GM19043 (cell line): ENCODE measurements at regions not wholly inside any gene's neighbourhood (a gene's known extent, or its start where the extent isn't known, plus 50 kb on each side); places are given as distances from the start of the nearest gene placed in this dataset.

ENCODE experiments used
- ATAC-seq: cut with Tn5 transposase; IDR thresholded peaks from one replicate; pipeline ENCODE4 v1.9.1; 2021; ENCODE audit warnings: low read depth; ENCODE audit not compliant: unreplicated experiment

DNA sequence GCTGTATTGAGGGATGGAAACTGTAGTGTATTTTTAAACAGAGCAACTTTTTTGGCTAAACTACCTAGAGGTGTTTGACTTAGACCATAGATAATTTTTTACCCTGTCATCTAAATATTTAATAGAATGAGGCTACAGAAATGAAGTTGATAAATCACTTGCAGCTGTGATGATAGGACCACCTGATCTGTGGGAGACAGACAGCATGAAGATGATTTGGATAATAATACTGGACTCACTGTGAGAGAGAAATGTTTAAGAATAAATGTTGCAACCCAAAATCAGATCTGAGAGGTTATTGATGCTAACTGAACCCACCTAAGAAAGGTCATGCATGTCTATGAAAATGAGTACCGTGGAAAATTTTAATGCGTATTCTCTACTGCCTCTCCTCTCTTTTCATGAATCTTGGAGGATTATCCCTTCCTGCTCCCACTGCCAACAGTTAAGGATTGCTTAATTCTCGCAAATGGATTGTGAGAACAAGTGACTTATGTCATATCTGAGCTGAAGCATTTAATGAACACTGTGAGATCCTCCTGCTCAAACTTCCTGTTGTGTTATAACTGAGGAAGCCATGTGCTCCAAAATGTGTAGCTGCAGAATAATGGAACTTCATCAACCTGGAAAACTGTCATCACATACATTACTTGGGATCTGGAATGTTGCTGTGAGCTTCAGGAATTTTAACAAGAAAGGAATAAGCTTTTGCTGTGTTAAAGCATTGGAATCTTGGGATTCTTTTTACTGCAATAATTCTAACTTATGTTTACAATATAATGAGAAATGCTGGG is 617.9 kb upstream of the CDH18 start:
- ATAC-seq = no peak

DNA sequence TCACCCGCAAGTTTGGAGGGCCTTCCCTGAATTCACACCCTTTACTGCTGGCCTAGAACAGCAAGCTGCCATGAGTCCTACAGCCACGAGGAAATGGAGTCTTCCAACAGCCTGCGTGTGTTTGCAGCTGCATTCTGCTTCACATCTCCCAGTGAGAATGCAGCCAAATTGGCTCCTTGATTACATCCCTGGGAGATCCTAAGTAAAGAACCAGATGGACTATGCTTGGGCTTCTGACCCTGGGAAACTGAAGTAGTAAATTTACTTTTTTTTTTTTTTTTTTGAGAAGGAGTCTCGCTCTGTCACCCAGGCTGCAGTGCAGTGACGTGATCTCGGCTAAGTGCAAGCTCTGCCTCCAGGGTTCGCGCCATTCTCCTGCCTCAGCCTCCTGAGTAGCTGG is 617.0 kb upstream of the CDH18 start:
- ATAC-seq = no peak

DNA sequence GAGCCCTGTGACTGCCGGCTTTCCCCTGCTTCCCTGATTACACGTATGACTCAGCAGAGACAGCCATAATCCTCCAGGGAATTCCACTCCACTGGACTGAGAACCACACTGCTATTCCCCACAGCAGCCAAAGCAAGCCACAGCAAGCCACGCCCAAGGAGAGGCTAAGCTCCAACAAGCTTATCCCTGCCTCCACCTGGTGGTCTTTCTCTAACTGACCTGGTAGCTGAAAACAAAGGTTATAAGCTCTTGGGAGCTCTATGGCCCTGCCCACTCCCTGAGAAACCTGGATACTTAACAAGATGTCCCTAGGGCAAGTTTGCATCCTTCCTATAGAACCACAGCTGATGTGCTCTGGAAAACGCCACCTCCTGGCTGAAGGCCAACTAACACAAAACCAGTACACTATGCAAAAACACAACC is 613.7 kb upstream of the CDH18 start:
- ATAC-seq = no peak

DNA sequence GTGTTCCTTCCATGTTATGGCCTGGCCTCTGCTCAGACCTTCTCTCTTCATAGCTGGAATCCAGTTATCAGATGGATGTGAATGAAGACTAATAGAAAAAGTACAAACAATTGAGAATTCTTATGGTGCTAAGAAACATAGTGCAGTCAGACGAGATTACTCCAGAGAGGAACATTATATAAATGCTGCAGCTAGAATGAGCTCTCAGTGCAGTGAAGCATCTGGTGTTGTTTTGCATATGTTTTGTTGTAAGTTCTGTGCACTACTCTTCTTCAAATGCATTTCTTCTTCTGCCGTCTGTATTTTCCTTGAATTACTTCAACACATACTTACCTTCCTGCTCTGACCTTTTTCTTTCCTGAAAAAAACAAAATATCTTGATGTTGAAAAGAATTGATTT is 602.4 kb upstream of the CDH18 start:
- no peak for ATAC-seq

DNA sequence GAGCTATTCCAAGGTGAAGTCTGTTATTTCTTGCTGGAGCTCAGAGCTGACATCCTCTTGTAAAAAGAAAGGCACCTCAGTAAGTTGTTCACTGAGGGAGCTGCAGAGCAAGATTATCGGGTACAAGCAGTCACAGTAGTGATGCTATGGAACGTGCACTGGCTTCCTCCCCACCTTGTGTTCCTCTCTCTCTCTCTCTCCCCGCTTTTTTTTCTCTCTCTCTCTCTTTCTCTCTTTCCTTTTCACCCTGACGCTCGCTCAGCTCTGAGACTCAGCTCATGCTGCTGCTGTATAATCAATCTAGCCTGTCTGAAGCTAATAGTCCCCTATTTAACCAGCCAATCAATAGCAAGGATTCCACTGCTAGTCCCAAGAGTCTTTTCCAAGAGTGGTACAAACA is 587.6 kb upstream of the CDH18 start:
- no peak for ATAC-seq

DNA sequence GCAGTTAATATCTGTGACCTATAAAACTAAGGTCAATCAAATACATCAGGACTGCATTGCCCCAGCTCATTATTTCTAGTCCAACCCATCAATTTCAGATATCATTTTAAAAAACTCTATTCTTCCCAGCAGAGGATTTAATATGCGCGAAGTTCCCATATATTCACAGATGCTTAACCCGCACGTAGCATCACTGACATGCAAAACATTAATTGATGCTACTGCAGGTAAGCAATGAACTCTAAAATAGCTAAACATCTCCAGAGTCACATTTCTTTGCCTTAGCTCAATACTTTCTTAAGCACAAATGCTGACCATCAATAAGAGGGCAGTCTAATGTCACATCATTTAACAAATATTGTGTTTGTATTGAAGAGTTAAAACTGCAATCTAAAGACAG is 586.6 kb upstream of the CDH18 start:
- no peak for ATAC-seq

DNA sequence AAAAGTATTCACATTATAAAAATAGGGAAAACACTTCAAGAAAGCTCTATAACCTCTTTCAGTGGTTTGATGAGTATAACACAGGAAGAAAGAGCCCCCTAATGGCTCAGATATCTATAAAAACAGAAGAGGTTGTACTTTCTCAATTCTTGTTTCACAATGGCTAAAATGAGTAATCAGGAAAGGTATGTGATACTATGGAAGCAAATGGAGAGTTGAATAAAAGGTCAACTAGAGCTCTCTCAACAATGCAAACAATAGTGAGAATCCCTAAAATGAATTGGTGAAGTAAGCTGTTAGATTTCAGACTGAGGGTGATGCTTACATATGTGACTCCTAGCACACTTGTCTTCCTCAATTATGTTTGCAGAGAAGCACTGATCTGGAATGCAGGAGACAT is 584.6 kb upstream of the CDH18 start:
- no peak for ATAC-seq

DNA sequence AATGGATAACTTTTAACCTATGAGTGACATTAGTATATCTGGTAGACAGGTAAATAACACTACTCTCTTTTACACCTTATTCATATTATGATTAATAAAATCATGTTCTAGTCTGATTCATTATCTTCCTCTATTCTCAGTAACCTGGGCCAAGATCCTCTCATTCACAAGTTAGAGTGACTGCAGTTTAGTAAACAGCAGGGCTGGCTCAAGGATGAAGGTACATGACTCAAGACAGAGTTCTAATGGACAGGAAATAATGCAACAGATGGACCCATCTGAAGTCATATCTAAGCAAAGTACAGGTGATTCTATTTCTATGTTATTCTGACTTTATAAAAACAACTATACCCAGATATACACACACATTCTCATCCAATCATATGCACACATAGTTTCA is 582.5 kb upstream of the CDH18 start:
- ATAC-seq = no peak

DNA sequence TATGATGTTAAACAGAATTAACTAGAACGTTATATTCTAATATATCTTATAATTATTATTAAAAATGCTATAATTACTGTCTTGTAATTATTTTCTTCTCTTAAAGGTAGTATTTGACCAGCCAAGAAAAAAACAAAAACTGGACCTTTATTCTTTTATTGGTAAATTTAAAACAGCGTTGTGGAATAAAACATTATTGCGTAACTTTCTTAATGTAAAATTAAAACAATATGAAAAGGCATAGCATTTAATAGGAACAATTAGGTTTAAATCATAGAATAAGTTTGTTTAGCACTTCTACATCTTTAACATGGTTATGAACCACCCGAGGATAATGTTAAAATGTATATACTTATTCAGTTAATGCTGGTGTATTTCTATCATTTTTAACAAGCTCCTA is 574.5 kb upstream of the CDH18 start:
- no peak for ATAC-seq

DNA sequence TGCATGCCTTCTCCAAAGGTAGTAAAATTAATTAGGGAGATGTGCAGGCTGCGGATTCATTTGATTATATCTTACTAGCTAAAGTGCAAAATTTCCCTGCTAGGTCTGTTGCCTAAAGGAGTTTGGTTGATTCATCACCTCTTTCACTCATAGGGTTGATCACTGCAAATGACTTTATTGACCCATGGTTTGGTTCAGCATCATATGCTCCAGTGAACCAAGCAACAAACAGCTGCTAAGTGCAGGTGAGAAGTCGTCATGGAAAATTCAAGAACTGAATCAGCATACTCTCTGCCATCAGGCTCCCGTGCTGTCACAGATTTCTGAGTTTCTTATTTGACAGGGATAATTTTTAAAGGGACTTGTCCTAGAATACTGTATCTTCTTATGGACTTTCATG is 571.8 kb upstream of the CDH18 start:
- ATAC-seq = no peak

DNA sequence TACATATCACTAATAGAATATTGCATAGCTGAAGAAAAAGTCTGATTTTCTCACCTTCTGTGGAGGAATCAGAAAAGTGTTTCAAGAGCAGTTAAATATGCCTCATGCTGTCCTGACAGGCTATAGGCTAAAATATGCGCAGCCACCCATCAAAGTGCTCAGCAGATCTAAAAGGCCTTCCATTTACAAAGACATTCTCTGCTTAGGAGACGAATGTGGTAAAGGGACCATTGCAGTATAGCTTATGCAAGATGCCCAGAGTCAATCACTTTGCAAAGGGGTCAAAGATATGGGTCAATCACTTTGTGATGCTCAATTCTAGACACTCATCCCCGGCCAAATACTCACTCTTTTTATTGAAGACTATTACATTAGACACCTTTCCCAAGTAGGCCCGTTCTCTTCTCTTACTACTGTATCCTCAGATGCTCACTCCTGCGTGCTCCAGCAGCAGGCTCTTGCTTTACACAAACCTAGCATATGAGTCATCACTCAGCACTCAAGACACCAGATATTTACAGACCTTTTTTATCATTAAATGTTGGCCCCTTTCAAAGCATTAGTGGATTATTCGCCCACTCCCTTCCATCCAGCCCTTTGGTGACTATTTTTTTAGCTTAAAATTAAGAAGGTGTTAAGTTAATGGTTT is 568.2 kb upstream of the CDH18 start:
- no peak for ATAC-seq

DNA sequence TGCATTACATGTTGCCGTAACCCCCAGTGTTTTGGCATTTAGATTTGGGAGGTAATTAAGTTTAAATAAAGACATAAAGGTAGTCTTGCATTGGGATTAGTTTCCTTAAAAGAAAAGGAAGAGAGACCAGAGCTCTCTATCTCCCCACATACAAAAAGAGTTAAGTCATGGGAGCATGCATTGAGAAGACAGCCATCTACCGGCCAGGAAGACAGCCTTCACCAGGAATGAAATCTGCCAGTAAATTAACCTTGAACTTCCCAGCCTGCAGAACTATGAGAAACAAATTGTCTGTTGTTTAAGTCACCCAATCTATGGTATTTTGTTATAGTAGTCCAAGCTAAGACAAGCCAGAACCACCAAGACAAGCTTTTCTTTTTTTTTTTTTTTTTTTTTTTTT is 567.0 kb upstream of the CDH18 start:
- no peak for ATAC-seq

DNA sequence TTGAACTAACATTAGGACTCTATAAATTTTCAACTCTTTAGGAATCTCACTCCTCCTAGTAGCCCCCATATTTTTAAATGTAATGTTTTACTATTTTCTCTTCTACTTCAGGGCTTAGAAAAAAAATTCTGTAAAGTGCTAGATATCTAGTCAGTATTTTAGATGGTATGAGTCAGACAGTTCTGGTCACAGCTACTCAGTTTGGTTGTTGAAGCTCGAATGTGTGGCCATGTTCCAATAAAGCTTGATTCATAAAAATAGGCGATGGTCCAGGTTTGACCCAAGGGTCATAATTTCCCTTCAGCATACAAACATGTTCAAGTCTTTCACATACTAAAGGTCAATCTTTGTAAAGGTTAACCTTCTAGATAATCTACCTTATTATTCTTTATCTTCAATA is 566.0 kb upstream of the CDH18 start:
- no peak for ATAC-seq

DNA sequence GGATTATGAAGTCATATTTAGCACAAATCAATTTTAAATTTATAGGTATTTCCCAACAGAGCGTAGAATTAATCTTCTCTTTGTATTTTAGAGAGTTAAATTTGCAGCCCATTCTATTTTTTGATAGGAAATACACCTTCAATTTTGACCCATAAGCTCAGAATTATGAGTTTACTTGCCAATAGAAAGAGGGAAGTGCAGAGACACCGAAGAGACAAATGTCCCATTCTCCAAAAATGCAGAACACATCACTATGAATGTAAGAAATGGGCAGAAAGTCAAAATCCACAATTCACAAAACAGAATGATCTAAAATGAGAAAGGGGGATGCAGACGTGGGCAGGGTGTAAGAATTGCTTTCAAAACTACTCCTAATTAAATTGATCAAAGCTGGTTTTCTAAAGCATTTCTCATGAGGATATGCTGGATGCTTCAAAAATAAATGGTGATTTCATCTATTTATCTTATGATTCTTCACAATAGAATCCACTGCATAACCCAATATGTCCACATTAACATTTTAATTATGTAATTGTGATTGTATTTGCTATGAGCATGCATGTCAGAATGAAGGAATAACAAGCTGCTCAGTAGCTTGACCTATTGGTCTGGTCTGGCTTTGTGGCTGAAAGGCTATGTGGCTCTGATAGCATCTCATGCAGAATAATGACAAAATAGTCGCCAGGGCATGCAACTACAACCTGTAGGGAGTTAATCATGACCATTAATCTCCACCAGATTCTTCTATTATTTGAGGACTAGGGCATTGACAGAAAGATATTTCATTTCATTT is 550.1 kb upstream of the CDH18 start:
- ATAC-seq = no peak

DNA sequence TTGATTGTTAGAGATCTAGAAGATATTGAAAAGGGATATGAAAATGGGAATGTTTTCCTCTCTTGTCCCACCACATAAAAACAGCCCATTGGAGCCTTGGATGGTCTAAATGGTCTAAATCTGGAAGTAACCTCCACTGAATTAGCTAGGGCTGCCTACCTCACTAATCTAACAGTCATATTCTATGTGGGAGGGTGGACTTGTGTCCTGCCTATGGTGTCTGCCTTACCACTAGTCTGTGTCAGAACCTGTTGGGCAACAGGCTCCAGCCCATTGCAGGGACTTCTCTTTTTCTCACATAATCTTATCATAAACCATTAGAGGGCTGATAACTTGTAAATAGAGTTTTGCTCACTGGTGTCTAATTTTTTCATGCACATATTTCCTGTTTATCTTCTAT is 548.8 kb upstream of the CDH18 start:
- ATAC-seq = no peak

DNA sequence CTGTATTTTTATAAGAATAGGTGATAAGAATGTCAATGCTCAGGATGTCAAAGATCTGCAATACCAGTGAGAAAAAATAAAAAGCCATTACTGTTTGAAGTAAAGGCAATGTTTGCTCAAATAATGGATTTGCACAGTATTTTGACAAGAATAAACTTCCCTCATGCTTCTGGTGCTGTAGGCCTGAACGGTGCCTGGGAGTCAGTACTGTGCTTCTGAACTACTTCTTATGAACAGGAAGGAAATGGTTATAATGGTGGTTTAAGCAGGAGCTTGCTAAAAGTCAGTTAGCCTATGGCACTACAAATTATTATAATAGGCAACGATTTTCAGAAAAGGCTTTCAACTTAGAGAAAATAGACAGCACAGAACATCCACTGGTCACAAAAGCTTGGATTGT is 548.3 kb upstream of the CDH18 start:
- ATAC-seq = no peak

DNA sequence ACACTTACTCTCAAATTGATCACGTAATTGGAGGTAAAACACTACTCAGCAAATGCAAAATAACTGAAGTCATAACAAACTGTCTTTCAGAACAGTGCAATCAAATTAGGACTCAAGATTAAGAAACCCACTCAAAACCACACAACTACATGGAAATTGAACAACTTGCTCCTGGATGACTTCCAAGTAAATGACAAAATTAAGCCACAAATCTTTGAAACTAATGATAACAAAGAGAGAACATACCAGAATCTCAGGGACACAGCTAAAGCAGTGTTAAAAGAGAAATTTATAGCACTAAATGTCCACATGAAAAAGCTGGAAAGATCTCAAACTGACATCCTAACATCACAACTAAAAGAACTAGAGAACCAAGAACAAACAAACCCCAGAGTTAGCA is 540.5 kb upstream of the CDH18 start:
- ATAC-seq = no peak

DNA sequence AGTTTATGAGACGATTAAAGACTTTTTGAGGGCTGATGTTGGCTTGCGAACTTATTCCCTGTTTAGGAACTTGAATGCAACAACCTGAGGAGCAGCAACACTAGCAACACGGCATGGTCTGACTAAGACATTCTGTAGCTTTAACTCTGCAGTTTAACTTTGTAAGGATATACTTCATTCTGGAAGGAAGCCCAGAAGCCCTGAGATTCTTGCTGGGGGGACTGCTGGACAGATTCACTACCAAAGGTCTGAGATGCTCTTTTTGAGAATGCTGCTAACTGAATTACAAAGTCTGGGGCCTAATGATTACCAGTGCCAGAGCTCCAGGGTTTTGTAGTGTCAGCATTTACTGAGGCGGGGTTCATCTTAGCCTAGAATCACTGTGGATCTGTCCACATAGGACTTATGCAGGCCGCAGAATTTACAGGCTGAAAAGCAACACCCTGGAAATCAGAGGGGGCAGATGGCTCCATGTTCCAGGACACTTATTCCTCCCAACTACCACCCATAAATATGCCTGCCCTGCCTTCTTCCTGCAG is 537.1 kb upstream of the CDH18 start:
- ATAC-seq = no peak

DNA sequence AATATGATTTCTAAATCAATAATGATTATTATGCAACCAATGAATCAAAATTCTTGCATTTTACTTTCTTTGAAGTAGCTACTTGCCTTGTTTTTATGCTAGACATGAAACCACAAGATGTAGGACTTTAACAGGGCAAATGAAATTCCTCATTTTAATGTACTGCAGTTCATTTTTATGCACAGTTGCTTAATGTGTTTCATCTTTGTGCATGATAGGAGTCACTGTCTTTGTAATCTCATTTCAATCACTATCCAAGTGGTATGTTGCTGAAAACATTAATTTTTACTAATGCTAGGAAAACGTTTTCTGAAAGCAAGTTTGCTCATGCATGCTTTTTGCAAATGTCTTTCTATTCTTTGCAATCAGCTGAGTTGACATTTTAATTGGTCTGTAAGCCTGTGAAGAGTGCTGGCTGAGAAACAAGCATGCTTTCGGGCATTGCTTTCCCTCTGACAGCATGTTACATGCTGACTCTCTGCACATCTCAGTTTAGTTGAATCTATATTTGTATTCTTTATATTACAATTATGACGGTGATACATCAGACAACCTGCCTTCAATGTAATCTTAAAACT is 535.0 kb upstream of the CDH18 start:
- ATAC-seq = no peak

DNA sequence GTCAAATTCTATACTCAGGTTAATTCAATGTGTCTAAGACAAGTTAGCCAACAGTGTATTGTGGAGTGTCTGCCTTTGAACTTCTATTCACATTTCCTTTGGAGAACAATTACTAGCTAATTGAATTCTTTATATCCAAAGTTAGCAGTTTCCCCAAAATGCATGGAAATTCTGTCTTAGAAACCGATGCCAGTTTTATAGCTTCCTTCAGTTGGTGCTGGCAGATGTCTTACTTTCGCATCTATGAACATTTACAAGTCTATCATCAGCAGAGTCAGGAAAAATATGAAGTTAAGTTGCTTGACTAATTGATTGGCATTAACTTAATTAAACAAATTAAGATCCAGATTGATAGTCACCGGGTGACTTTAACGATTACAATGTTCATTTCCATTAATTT is 527.6 kb upstream of the CDH18 start:
- no peak for ATAC-seq

DNA sequence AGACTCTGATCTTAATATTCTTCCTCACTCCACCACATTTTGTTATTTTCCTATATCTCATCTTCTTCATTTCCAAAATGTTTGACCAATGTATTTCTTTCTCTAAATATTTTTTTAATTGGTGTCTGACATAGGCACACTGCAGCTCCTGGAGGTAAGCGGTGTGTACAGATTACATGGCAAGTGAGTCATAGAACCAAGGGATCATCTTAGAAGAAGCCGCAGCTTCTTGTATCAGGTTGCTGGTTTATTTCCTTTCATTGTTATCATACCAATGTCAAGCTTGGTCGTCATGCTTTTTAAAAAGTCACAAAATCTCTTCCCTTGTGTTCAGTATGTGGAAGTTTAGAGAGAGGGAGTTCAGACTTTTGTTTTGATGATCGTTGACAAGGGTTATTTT is 526.1 kb upstream of the CDH18 start:
- no peak for ATAC-seq
